HAP-1 (cell line): ENCODE measurements at regions not wholly inside any gene's neighbourhood (a gene's known extent, or its start where the extent isn't known, plus 50 kb on each side); places are given as distances from the start of the nearest gene placed in this dataset.

Source experiments
- DNase-seq, 2 experiments: peaks; one replicate each; pipeline ENCODE4 v3.0.0-alpha.2; 2016 to 2020; ENCODE audit warnings: low spot score in 2 of 2
- H3K27me3 ChIP-seq: fragments of 250-450 bp; sonication (Bioruptor Pico); 2 replicates; pipeline ENCODE4 v1.5.1; 2020; ENCODE audit warnings: low read depth, mild to moderate bottlenecking, moderate library complexity
- H3K36me3 ChIP-seq: fragments of 250-450 bp; sonication (Bioruptor Pico); replicated peaks from 2 replicates; pipeline ENCODE4 v1.5.1; 2020; ENCODE audit warnings: mild to moderate bottlenecking
- H3K4me1 ChIP-seq: fragments of 250-450 bp; sonication (Bioruptor Pico); 2 replicates; pipeline ENCODE4 v1.5.1; 2020; ENCODE audit warnings: mild to moderate bottlenecking
- H3K4me3 ChIP-seq: fragments of 250-450 bp; sonication (Bioruptor Pico); 2 replicates; pipeline ENCODE4 v1.5.1; 2020; ENCODE audit warnings: mild to moderate bottlenecking, moderate library complexity
- H3K9me3 ChIP-seq: fragments of 250-450 bp; sonication (Bioruptor Pico); 2 replicates; pipeline ENCODE4 v1.5.1; 2020; ENCODE audit warnings: mild to moderate bottlenecking, moderate library complexity
- in situ Hi-C: fragments of 300-500 bp; cut with MboI; formaldehyde crosslinking; loops from 3 replicates; pipeline ENCODE4 v1.14.3; 2020; ENCODE audit warnings: low sequenced_read_pairs, inconsistent platforms, mixed read lengths

- Histone ChIP-seq H3K27me3 (no peaks in the 10 kb centered on the region), H3K4me3 (no peak overlapping the region), H3K4me1 (peaks cover 48% of the 10 kb centered on the region), H3K9me3 (no peaks in the 10 kb centered on the region), H3K36me3 (no peaks in the 10 kb centered on the region)
- in situ Hi-C loops, result no loop called here
- no peak for DNase-seq
Observed at GRCh38 chr5:135718151-135718550, 116.3 kb upstream of the SLC25A48 start.

- Histone ChIP-seq H3K4me3 (no peak overlapping the region), H3K27me3 (no peaks in the 10 kb centered on the region), H3K36me3 (no peaks in the 10 kb centered on the region), H3K4me1 (peaks cover 48% of the 10 kb centered on the region), H3K9me3 (no peaks in the 10 kb centered on the region)
- in situ Hi-C loops, result no loop called here
- DNase-seq, result peak; percentile 36 to 52
Observed at GRCh38 chr5:135715267-135716055, 119.0 kb upstream of the SLC25A48 start.

GRCh38 chr5:135714126-135714894 lies 120.2 kb upstream of the SLC25A48 start:
- Histone ChIP-seq H3K36me3 (no peaks in the 10 kb centered on the region), H3K9me3 (no peaks in the 10 kb centered on the region), H3K4me3 (no peak overlapping the region), H3K4me1 (peaks cover 53% of the 10 kb centered on the region), H3K27me3 (no peaks in the 10 kb centered on the region)
- no peak for DNase-seq
- in situ Hi-C loops, result no loop called here

- H3K4me1 ChIP-seq, result peaks cover 43% of the 10 kb centered on the region
- H3K36me3 ChIP-seq, result no peaks in the 10 kb centered on the region
- H3K27me3 ChIP-seq, result no peaks in the 10 kb centered on the region
- H3K9me3 ChIP-seq, result no peaks in the 10 kb centered on the region
- H3K4me3 ChIP-seq, result no peak overlapping the region
- DNase-seq, result no peak
- in situ Hi-C loops, result no loop called here
Observed at GRCh38 chr5:135713161-135713915, 121.1 kb upstream of the SLC25A48 start.

GRCh38 chr5:135711911-135712310 lies 122.6 kb upstream of the SLC25A48 start:
- H3K27me3 ChIP-seq, result no peaks in the 10 kb centered on the region
- in situ Hi-C loops, result no loop called here
- no peaks in the 10 kb centered on the region for H3K9me3 ChIP-seq
- peaks cover 43% of the 10 kb centered on the region for H3K4me1 ChIP-seq
- no peak overlapping the region for H3K4me3 ChIP-seq
- no peaks in the 10 kb centered on the region for H3K36me3 ChIP-seq
- DNase-seq, result peak; percentile 42 to 66

- in situ Hi-C loops, result no loop called here
- no peaks in the 10 kb centered on the region for H3K27me3 ChIP-seq
- H3K4me1 ChIP-seq, result peaks cover 29% of the 10 kb centered on the region
- DNase-seq, result peak in 1 of 2 experiments; percentile 16
- H3K4me3 ChIP-seq, result no peak overlapping the region
- no peaks in the 10 kb centered on the region for H3K36me3 ChIP-seq
- H3K9me3 ChIP-seq, result no peaks in the 10 kb centered on the region
Observed at GRCh38 chr5:135710045-135710675, 124.3 kb upstream of the SLC25A48 start.

- in situ Hi-C loops, result no loop called here
- Histone ChIP-seq H3K9me3 (no peaks in the 10 kb centered on the region), H3K27me3 (no peaks in the 10 kb centered on the region), H3K4me1 (peaks cover 23% of the 10 kb centered on the region), H3K4me3 (no peak overlapping the region), H3K36me3 (no peaks in the 10 kb centered on the region)
- DNase-seq, result no peak
Observed at GRCh38 chr5:135709208-135709575, 125.3 kb upstream of the SLC25A48 start.

GRCh38 chr5:135708481-135709207 lies 125.8 kb upstream of the SLC25A48 start:
- Histone ChIP-seq H3K36me3 (no peaks in the 10 kb centered on the region), H3K9me3 (no peaks in the 10 kb centered on the region), H3K4me3 (no peak overlapping the region), H3K27me3 (no peaks in the 10 kb centered on the region), H3K4me1 (peaks cover 23% of the 10 kb centered on the region)
- no peak for DNase-seq
- in situ Hi-C loops, result no loop called here

GRCh38 chr5:135707302-135707701 lies 127.2 kb upstream of the SLC25A48 start:
- Histone ChIP-seq H3K4me1 (peaks cover 16% of the 10 kb centered on the region), H3K36me3 (no peaks in the 10 kb centered on the region), H3K27me3 (no peaks in the 10 kb centered on the region), H3K4me3 (no peak overlapping the region), H3K9me3 (no peaks in the 10 kb centered on the region)
- in situ Hi-C loops, result no loop called here
- DNase-seq, result no peak

- Histone ChIP-seq H3K4me3 (no peak overlapping the region), H3K27me3 (no peaks in the 10 kb centered on the region), H3K36me3 (no peaks in the 10 kb centered on the region), H3K4me1 (peaks cover 13% of the 10 kb centered on the region), H3K9me3 (no peaks in the 10 kb centered on the region)
- in situ Hi-C loops, result no loop called here
- DNase-seq, result no peak
Observed at GRCh38 chr5:135706893-135707292, 127.6 kb upstream of the SLC25A48 start.

- no peaks in the 10 kb centered on the region for H3K27me3 ChIP-seq
- H3K4me1 ChIP-seq, result peaks cover 10% of the 10 kb centered on the region
- H3K36me3 ChIP-seq, result no peaks in the 10 kb centered on the region
- no peak overlapping the region for H3K4me3 ChIP-seq
- H3K9me3 ChIP-seq, result no peaks in the 10 kb centered on the region
- in situ Hi-C loops, result no loop called here
- DNase-seq, result no peak
Observed at GRCh38 chr5:135706474-135706873, 127.7 kb upstream of the CXCL14 start.

- peaks cover 9% of the 10 kb centered on the region for H3K4me1 ChIP-seq
- H3K9me3 ChIP-seq, result no peaks in the 10 kb centered on the region
- in situ Hi-C loops, result no loop called here
- no peaks in the 10 kb centered on the region for H3K36me3 ChIP-seq
- no peak for DNase-seq
- H3K27me3 ChIP-seq, result no peaks in the 10 kb centered on the region
- H3K4me3 ChIP-seq, result no peak overlapping the region
Observed at GRCh38 chr5:135705941-135706466, 127.2 kb upstream of the CXCL14 start.

- in situ Hi-C loops, result no loop called here
- no peak overlapping the region for H3K4me3 ChIP-seq
- no peak for DNase-seq
- peaks cover 3% of the 10 kb centered on the region for H3K4me1 ChIP-seq
- no peaks in the 10 kb centered on the region for H3K36me3 ChIP-seq
- no peaks in the 10 kb centered on the region for H3K27me3 ChIP-seq
- no peaks in the 10 kb centered on the region for H3K9me3 ChIP-seq
Observed at GRCh38 chr5:135705141-135705631, 126.4 kb upstream of the CXCL14 start.
